NCI-H2227 treated with DMSO at 0.1 percent for 48 hours (cell line): ENCODE measurements at regions not wholly inside any gene's neighbourhood (a gene's known extent, or its start where the extent isn't known, plus 50 kb on each side); places are given as distances from the start of the nearest gene placed in this dataset.
"Not testable (repeated sequence)": the region's sequence is repeated elsewhere in the genome, so short reads cannot be mapped to it uniquely, and the experiment has no call there.

Experiments used
- DNase-seq: peaks from one replicate; lab custom pipeline; 2025; lab: John Stamatoyannopoulos, UW

- DNase-seq, result not testable (repeated sequence)
Measured at GRCh38 chr4:151845551-151845950, 84.7 kb upstream of the GATB start.

GRCh38 chr4:151842430-151843079 lies 81.7 kb upstream of the GATB start:
- DNase-seq, result no peak

GRCh38 chr4:151841107-151841506 lies 80.3 kb upstream of the GATB start:
- DNase-seq, result no peak

GRCh38 chr4:151835467-151835866 lies 74.7 kb upstream of the GATB start:
- no peak for DNase-seq

- DNase-seq, result no peak
Measured at GRCh38 chr4:151833174-151833573, 72.4 kb upstream of the GATB start.

- no peak for DNase-seq
Measured at GRCh38 chr4:151831526-151831925, 70.7 kb upstream of the GATB start.

- DNase-seq, result no peak
Measured at GRCh38 chr4:151830168-151830567, 69.4 kb upstream of the GATB start.

GRCh38 chr4:151829309-151829708 lies 68.5 kb upstream of the GATB start:
- DNase-seq, result no peak

- DNase-seq, result no peak
Measured at GRCh38 chr4:151824656-151825055, 63.8 kb upstream of the GATB start.

GRCh38 chr4:151822331-151822730 lies 61.5 kb upstream of the GATB start:
- no peak for DNase-seq

- DNase-seq, result no peak
Measured at GRCh38 chr4:151820004-151820403, 59.2 kb upstream of the GATB start.

GRCh38 chr4:151811403-151811802 lies 50.6 kb upstream of the GATB start:
- no peak for DNase-seq
